ENCODE measurements at regions not wholly inside any gene's neighbourhood (a gene's known extent, or its start where the extent isn't known, plus 50 kb on each side); places are given as distances from the start of the nearest gene placed in this dataset.

DNA sequence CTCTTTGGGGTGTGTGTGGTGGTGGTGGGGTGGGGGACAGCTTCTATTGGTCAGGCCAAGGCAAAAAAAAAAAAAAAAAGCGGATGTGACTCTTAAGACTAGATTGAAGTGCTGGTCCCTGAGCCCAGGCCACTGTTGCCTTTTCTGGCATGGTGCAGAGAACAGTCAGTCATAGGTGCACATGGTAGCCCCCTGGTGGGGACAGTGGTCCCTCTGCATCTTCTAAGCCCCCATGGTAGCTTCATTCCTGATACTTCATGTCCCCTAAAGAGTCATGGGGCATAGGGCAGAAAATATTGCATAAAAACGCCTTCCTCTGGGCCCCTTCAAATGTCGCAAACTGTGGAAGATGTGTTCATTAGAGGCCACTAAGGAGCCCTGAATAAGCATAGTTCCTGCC is 371.8 kb downstream of the NPHP4 start:
- Histone ChIP-seq H3K9me3 (ENCODE audit: control insufficient read depth, low read length) (no peaks in the 10 kb centered on the region), H3K4me1 (ENCODE audit: control insufficient read depth, insufficient read depth, low read length, poor library complexity, severe bottlenecking) (no peaks in the 10 kb centered on the region), H3K4me3 (ENCODE audit: extremely low read depth, insufficient read depth, low read length, poor library complexity, severe bottlenecking) (no peak overlapping the region), H3K36me3 (ENCODE audit: control insufficient read depth, insufficient read depth, low read length) (no peaks in the 10 kb centered on the region), H3K27ac (ENCODE audit: low read depth, low read length, severe bottlenecking) (no peak overlapping the region)
- 93 to 96% methylated on average over 2 to 3 of the region's 3 CpGs for WGBS, 2 experiments (ENCODE audit: insufficient coverage in 2 of 2)

- H3K9me3 ChIP-seq (ENCODE audit: control insufficient read depth, low read length): no peaks in the 10 kb centered on the region
- H3K27ac ChIP-seq (ENCODE audit: low read depth, low read length, severe bottlenecking): no peak overlapping the region
- WGBS, 2 experiments (ENCODE audit: insufficient coverage in 2 of 2): 71 to 80% methylated on average over 1 of the region's 1 CpG
- H3K4me3 ChIP-seq (ENCODE audit: extremely low read depth, insufficient read depth, low read length, poor library complexity, severe bottlenecking): no peak overlapping the region
- no peaks in the 10 kb centered on the region for H3K4me1 ChIP-seq (ENCODE audit: control insufficient read depth, insufficient read depth, low read length, poor library complexity, severe bottlenecking)
- no peaks in the 10 kb centered on the region for H3K36me3 ChIP-seq (ENCODE audit: control insufficient read depth, insufficient read depth, low read length)
Observed at GRCh38 chr1:5619469-5619868, 372.8 kb downstream of the NPHP4 start.

DNA sequence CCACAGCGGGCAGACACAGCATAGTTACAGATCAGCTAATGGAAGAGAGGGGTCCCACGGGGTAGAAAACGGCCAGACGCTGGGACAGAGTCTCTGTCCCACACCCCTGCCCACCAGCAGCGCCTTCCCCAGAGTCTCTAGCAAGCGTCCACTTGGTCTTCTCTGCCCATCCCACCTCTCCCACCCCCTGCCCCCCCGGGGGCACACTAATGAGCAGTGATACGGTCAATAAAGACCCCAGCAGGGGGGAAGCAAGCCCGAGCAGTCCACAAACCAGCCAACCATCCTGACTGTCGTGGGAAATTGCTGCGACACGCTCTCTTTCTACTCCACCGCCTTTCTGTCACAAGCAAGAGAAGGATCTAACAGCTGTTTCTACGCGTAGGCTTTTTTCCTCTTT is 374.7 kb downstream of the NPHP4 start:
- no peaks in the 10 kb centered on the region for H3K36me3 ChIP-seq (ENCODE audit: control insufficient read depth, insufficient read depth, low read length)
- no peaks in the 10 kb centered on the region for H3K4me1 ChIP-seq (ENCODE audit: control insufficient read depth, insufficient read depth, low read length, poor library complexity, severe bottlenecking)
- no peak overlapping the region for H3K27ac ChIP-seq (ENCODE audit: low read depth, low read length, severe bottlenecking)
- H3K9me3 ChIP-seq (ENCODE audit: control insufficient read depth, low read length): no peaks in the 10 kb centered on the region
- 65 to 75% methylated on average over 11 to 13 of the region's 15 CpGs for WGBS, 2 experiments (ENCODE audit: insufficient coverage in 2 of 2)
- no peak overlapping the region for H3K4me3 ChIP-seq (ENCODE audit: extremely low read depth, insufficient read depth, low read length, poor library complexity, severe bottlenecking)

DNA sequence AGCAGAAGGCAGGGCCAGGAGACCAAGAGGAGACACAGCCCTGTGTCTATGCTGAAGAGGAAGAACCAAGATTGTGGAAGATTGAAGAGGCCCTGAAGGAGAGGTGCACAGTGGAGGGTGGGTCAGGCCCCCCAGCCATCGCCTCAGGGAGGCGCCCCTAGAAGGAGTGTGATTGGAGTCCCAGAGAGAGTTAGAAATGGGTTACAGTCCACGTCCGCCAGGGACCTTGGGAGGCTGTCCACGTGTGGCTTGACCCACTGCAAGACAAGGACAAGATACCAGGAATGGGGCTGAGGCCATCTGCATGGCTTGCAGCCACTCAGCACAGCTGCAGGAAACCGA is 375.1 kb downstream of the NPHP4 start:
- Histone ChIP-seq H3K4me1 (ENCODE audit: control insufficient read depth, insufficient read depth, low read length, poor library complexity, severe bottlenecking) (peaks cover 3% of the 10 kb centered on the region), H3K9me3 (ENCODE audit: control insufficient read depth, low read length) (no peaks in the 10 kb centered on the region), H3K4me3 (ENCODE audit: extremely low read depth, insufficient read depth, low read length, poor library complexity, severe bottlenecking) (no peak overlapping the region), H3K36me3 (ENCODE audit: control insufficient read depth, insufficient read depth, low read length) (no peaks in the 10 kb centered on the region), H3K27ac (ENCODE audit: low read depth, low read length, severe bottlenecking) (no peak overlapping the region)
- WGBS, 2 experiments (ENCODE audit: insufficient coverage in 2 of 2): 89 to 91% methylated on average over 5 to 6 of the region's 6 CpGs

- no peaks in the 10 kb centered on the region for H3K9me3 ChIP-seq (ENCODE audit: control insufficient read depth, low read length)
- no peaks in the 10 kb centered on the region for H3K36me3 ChIP-seq (ENCODE audit: control insufficient read depth, insufficient read depth, low read length)
- H3K27ac ChIP-seq (ENCODE audit: low read depth, low read length, severe bottlenecking): no peak overlapping the region
- no peak overlapping the region for H3K4me3 ChIP-seq (ENCODE audit: extremely low read depth, insufficient read depth, low read length, poor library complexity, severe bottlenecking)
- peaks cover 7% of the 10 kb centered on the region for H3K4me1 ChIP-seq (ENCODE audit: control insufficient read depth, insufficient read depth, low read length, poor library complexity, severe bottlenecking)
- 94 to 96% methylated on average over 16 to 19 of the region's 22 CpGs for WGBS, 2 experiments (ENCODE audit: insufficient coverage in 2 of 2)
Observed at GRCh38 chr1:5616366-5617178, 375.7 kb downstream of the NPHP4 start.

GRCh38 chr1:5615076-5615475 is 377.1 kb downstream of the NPHP4 start:
- no peaks in the 10 kb centered on the region for H3K9me3 ChIP-seq (ENCODE audit: control insufficient read depth, low read length)
- H3K4me1 ChIP-seq (ENCODE audit: control insufficient read depth, insufficient read depth, low read length, poor library complexity, severe bottlenecking): peaks cover 7% of the 10 kb centered on the region
- WGBS, 2 experiments (ENCODE audit: insufficient coverage in 2 of 2): 88 to 90% methylated on average over 1 to 5 of the region's 5 CpGs
- H3K4me3 ChIP-seq (ENCODE audit: extremely low read depth, insufficient read depth, low read length, poor library complexity, severe bottlenecking): no peak overlapping the region
- H3K27ac ChIP-seq (ENCODE audit: low read depth, low read length, severe bottlenecking): no peak overlapping the region
- H3K36me3 ChIP-seq (ENCODE audit: control insufficient read depth, insufficient read depth, low read length): no peaks in the 10 kb centered on the region

DNA sequence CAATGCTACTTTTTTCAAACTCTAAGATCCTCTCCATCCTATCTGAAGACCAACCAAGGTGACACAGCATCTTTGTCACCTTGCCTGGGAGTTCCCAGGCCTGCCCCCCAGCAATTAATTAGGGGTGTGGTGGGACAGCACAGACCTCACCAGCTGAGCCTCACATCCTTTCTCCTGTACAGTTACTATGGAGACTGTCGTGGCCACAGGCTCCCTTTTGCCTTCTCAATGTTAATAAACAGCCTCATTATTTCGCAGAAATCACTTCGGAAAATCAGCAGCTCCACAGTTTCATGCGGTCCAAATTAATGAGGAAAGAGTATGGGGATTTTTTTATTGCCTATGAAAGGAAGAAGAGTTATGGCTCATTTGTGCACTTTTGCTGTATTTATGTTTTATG is 378.3 kb downstream of the NPHP4 start:
- Histone ChIP-seq H3K9me3 (ENCODE audit: control insufficient read depth, low read length) (no peaks in the 10 kb centered on the region), H3K36me3 (ENCODE audit: control insufficient read depth, insufficient read depth, low read length) (no peaks in the 10 kb centered on the region), H3K4me1 (ENCODE audit: control insufficient read depth, insufficient read depth, low read length, poor library complexity, severe bottlenecking) (peaks cover 7% of the 10 kb centered on the region), H3K4me3 (ENCODE audit: extremely low read depth, insufficient read depth, low read length, poor library complexity, severe bottlenecking) (no peak overlapping the region), H3K27ac (ENCODE audit: low read depth, low read length, severe bottlenecking) (no peak overlapping the region)
- WGBS, 2 experiments (ENCODE audit: insufficient coverage in 2 of 2): 93 to 100% methylated on average over 1 to 4 of the region's 4 CpGs

DNA sequence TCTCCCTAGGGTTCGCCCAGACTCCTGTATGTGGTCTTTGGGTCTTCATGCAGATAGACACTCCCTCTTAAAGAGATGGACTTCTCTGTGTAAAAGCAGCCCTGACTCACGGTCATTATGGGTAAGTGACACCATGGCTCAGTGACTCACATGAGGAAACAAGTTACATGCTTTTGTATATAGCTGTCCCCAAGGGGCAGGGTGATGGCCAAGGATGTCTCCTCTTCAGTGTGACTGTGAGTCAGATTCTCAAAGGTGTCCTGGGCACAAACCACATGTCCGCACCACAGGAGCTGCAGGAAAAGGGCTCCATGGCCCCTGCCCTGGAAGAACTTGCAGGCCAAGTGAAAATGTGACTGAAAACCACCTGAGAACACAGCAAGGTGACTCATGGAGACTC is 380.4 kb downstream of the NPHP4 start:
- peak overlapping the region; percentile 73 for H3K27ac ChIP-seq (ENCODE audit: low read depth, low read length, severe bottlenecking)
- H3K4me1 ChIP-seq (ENCODE audit: control insufficient read depth, insufficient read depth, low read length, poor library complexity, severe bottlenecking): peaks cover 7% of the 10 kb centered on the region
- no peaks in the 10 kb centered on the region for H3K9me3 ChIP-seq (ENCODE audit: control insufficient read depth, low read length)
- no peaks in the 10 kb centered on the region for H3K36me3 ChIP-seq (ENCODE audit: control insufficient read depth, insufficient read depth, low read length)
- no peak overlapping the region for H3K4me3 ChIP-seq (ENCODE audit: extremely low read depth, insufficient read depth, low read length, poor library complexity, severe bottlenecking)
- 74 to 81% methylated on average over 3 of the region's 3 CpGs for WGBS, 2 experiments (ENCODE audit: insufficient coverage in 2 of 2)

DNA sequence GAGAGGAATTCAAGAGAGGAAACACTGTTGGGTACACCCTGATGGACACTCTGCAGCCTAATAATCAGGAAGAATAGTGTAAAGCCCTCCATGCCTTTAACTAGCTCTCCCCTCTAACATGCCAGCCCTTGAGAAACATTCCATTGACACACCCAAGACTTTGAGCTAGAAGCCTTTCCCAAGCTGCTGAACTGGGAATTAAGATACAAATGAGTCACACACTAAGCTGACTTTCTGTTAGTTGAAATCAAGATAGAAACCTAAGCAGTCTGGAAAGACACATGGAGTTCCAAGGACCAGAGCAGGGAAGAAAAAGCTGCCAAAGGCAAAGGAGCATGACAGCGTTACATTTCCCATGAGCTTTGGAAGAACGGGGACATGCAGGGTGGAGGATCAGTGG is 380.8 kb downstream of the NPHP4 start:
- H3K9me3 ChIP-seq (ENCODE audit: control insufficient read depth, low read length): no peaks in the 10 kb centered on the region
- H3K27ac ChIP-seq (ENCODE audit: low read depth, low read length, severe bottlenecking): peak overlapping the region; percentile 73
- H3K4me1 ChIP-seq (ENCODE audit: control insufficient read depth, insufficient read depth, low read length, poor library complexity, severe bottlenecking): peaks cover 7% of the 10 kb centered on the region
- H3K36me3 ChIP-seq (ENCODE audit: control insufficient read depth, insufficient read depth, low read length): no peaks in the 10 kb centered on the region
- 93 to 94% methylated on average over 2 of the region's 2 CpGs for WGBS, 2 experiments (ENCODE audit: insufficient coverage in 2 of 2)
- H3K4me3 ChIP-seq (ENCODE audit: extremely low read depth, insufficient read depth, low read length, poor library complexity, severe bottlenecking): no peak overlapping the region

DNA sequence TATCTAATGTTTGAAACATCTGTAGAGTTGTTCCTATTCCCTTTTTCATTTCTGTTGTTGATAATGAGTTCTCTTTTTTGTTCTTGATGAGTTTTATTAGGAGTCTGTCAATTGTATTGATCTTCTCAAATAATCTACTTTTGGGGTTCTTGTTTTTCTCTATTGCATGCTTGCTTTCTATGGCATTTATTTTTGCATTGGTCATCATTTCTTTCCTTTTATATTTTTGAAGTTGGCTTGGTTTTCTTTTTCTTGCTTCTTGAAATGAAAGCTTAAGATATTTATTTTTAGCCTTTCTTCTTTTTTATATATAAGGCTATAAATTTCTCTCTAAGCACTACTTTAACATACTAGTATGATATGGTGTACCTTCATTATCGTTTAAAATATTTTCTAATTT is 381.8 kb downstream of the NPHP4 start:
- Histone ChIP-seq H3K36me3 (ENCODE audit: control insufficient read depth, insufficient read depth, low read length) (no peaks in the 10 kb centered on the region), H3K4me3 (ENCODE audit: extremely low read depth, insufficient read depth, low read length, poor library complexity, severe bottlenecking) (no peak overlapping the region), H3K9me3 (ENCODE audit: control insufficient read depth, low read length) (no peaks in the 10 kb centered on the region), H3K27ac (ENCODE audit: low read depth, low read length, severe bottlenecking) (no peak overlapping the region), H3K4me1 (ENCODE audit: control insufficient read depth, insufficient read depth, low read length, poor library complexity, severe bottlenecking) (peaks cover 7% of the 10 kb centered on the region)
- no CpG with 5 or more reads among the region's 1 CpG for WGBS, 2 experiments (ENCODE audit: insufficient coverage in 2 of 2)

GRCh38 chr1:5603353-5604104 is 388.7 kb downstream of the NPHP4 start:
- Histone ChIP-seq H3K9me3 (ENCODE audit: control insufficient read depth, low read length) (no peaks in the 10 kb centered on the region), H3K4me3 (ENCODE audit: extremely low read depth, insufficient read depth, low read length, poor library complexity, severe bottlenecking) (no peak overlapping the region), H3K36me3 (ENCODE audit: control insufficient read depth, insufficient read depth, low read length) (no peaks in the 10 kb centered on the region), H3K4me1 (ENCODE audit: control insufficient read depth, insufficient read depth, low read length, poor library complexity, severe bottlenecking) (no peaks in the 10 kb centered on the region), H3K27ac (ENCODE audit: low read depth, low read length, severe bottlenecking) (no peak overlapping the region)
- WGBS, 2 experiments (ENCODE audit: insufficient coverage in 2 of 2): 82 to 85% methylated on average over 3 of the region's 3 CpGs

All from mesodermal cell (in vitro differentiated cells).